ENCODE measurements at regions not wholly inside any gene's neighbourhood (a gene's known extent, or its start where the extent isn't known, plus 50 kb on each side); places are given as distances from the start of the nearest gene placed in this dataset.

- ChIA-PET CTCF (no interaction called here), RAD21 (ENCODE audit: low non-redundant PET in 1 of 2, low total read pairs in 2 of 2, uncharacterized antibody in 2 of 2, unreplicated experiment in 2 of 2) (no interaction called here), POLR2A (no interaction called here)
- Histone ChIP-seq H3K9ac (ENCODE audit: low read length) (no peak overlapping the region), H3K4me3 (replicated peaks in 1 of 2; ENCODE audit: low read depth in 1 of 2, low read length in 2 of 2) (no peak overlapping the region), H3K9me2 (ENCODE audit: insufficient read depth) (no peaks in the 10 kb centered on the region), H3K27ac (ENCODE audit: low read depth, low read length) (no peak overlapping the region), H3K79me2 (ENCODE audit: insufficient read depth, low read length) (no peaks in the 10 kb centered on the region), H3K9me3 (ENCODE audit: control insufficient read depth in 1 of 2, insufficient read depth in 1 of 2, low read depth in 1 of 2, low read length in 2 of 2) (no peaks in the 10 kb centered on the region), H3K27me3 (ENCODE audit: insufficient read depth, low read length) (no peaks in the 10 kb centered on the region), H3K4me1 (ENCODE audit: control insufficient read depth in 1 of 2, insufficient read depth in 2 of 2, low read length in 2 of 2) (no peaks in the 10 kb centered on the region), H2AFZ (ENCODE audit: low read depth, low read length, poor library complexity, severe bottlenecking) (no peak overlapping the region), H4K20me1 (ENCODE audit: insufficient read depth) (no peaks in the 10 kb centered on the region), H3K4me2 (ENCODE audit: low read length) (no peak overlapping the region), H3K36me3 (ENCODE audit: control insufficient read depth in 1 of 2, insufficient read depth in 2 of 2, low read length in 2 of 2) (no peaks in the 10 kb centered on the region)
- BruUV-seq (replicated peaks), result no TSS peak
- ATAC-seq (no peak), DNase-seq (ENCODE audit: low read depth, low spot score) (no peak)
- TF ChIP-seq ZBTB33 (IDR thresholded peaks at IDR 0.05; ENCODE audit: extremely low read depth, insufficient replicate concordance, low read length), result no peak
- TF ChIP-seq RAD21 (IDR thresholded peaks at IDR 0.05; ENCODE audit: low read depth), result no peak
- TF ChIP-seq EZH2phosphoT487 (IDR thresholded peaks at IDR 0.05; ENCODE audit: borderline replicate concordance), result no peak
- TF ChIP-seq CTCF (IDR thresholded peaks at IDR 0.05 in 2 of 3, conservative IDR thresholded peaks at IDR 0.05 in 1 of 3; ENCODE audit: borderline replicate concordance in 1 of 3, insufficient read depth in 1 of 3, low read depth in 2 of 3, low read length in 2 of 3), result no peak
- no peak for TF ChIP-seq ZFX (IDR thresholded peaks at IDR 0.05)
- no peak for TF ChIP-seq TCF7L2 (IDR thresholded peaks at IDR 0.05; ENCODE audit: borderline replicate concordance, extremely low read depth, insufficient read depth, insufficient read length)
- TF ChIP-seq SIN3A (IDR thresholded peaks at IDR 0.05; ENCODE audit: low read depth), result no peak
- no peak for TF ChIP-seq ATF3 (IDR thresholded peaks at IDR 0.05)
- TF ChIP-seq JUND (IDR thresholded peaks at IDR 0.05), result no peak
- TF ChIP-seq SRF (IDR thresholded peaks at IDR 0.05; ENCODE audit: low read depth), result no peak
- no peak for TF ChIP-seq CEBPB (IDR thresholded peaks at IDR 0.05; ENCODE audit: low read depth)
- TF ChIP-seq ELF1 (IDR thresholded peaks at IDR 0.05; ENCODE audit: borderline replicate concordance, low read depth), result no peak
- TF ChIP-seq ZNF274 (IDR thresholded peaks at IDR 0.05; ENCODE audit: low read depth, low read length), result no peak
- TF ChIP-seq SP1 (IDR thresholded peaks at IDR 0.05; ENCODE audit: low read depth), result no peak
- TF ChIP-seq POLR2A (IDR thresholded peaks at IDR 0.05; ENCODE audit: borderline replicate concordance, extremely low read depth, insufficient read depth, insufficient read length), result no peak
- intact Hi-C loops (cut with micrococcal nuclease), result no loop called here
Observed at GRCh38 chr1:165031001-165031400, 325.5 kb downstream of the LMX1A start.

Data from HCT116 (cell line).